KOPT-K1 (cell line): ENCODE measurements at regions not wholly inside any gene's neighbourhood (a gene's known extent, or its start where the extent isn't known, plus 50 kb on each side); places are given as distances from the start of the nearest gene placed in this dataset.
"Not testable (repeated sequence)": the region's sequence is repeated elsewhere in the genome, so short reads cannot be mapped to it uniquely, and the experiment has no call there.

Experiments used
- H3K27ac ChIP-seq: fragments of 200-600 bp; sonication (generic); 2 replicates; pipeline ENCODE4 v1.5.1; 2016; ENCODE audit warnings: antibody characterized with exemption, mild to moderate bottlenecking, low read depth, low read length; ENCODE audit not compliant: poor library complexity, severe bottlenecking
- H3K36me3 ChIP-seq: fragments of 200-600 bp; sonication (generic); 2 replicates; pipeline ENCODE4 v1.5.1; 2017; ENCODE audit warnings: antibody characterized with exemption, mild to moderate bottlenecking, low read length, moderate library complexity; ENCODE audit not compliant: insufficient read depth
- H3K9me3 ChIP-seq: fragments of 200-600 bp; sonication (generic); 2 replicates; pipeline ENCODE4 v1.5.1; 2017; ENCODE audit warnings: antibody characterized with exemption, low read length, mild to moderate bottlenecking; ENCODE audit not compliant: insufficient read depth, poor library complexity, severe bottlenecking

DNA sequence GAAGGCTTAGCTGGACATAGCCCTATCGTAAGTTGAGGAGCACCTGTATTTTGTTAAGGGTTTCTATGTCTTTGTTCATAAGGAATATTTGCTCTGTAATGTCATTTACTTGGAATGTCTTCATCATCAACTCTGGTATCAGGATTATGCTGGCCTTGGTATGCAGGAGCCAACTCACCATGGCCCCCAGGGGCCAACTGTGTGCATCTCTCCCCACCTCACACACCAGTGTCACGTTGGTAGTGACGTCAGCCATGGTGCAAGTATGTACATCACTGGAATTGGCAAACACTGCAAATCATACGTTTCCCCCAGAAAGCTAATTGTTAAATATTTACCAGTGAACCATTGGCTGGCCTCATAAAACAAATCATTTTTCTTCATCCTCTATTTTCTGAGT, 70.8 kb downstream of the YTHDF1 start:
- Histone ChIP-seq H3K9me3 (peaks cover 15% of the 10 kb centered on the region), H3K36me3 (no peaks in the 10 kb centered on the region), H3K27ac (no peak overlapping the region)

DNA sequence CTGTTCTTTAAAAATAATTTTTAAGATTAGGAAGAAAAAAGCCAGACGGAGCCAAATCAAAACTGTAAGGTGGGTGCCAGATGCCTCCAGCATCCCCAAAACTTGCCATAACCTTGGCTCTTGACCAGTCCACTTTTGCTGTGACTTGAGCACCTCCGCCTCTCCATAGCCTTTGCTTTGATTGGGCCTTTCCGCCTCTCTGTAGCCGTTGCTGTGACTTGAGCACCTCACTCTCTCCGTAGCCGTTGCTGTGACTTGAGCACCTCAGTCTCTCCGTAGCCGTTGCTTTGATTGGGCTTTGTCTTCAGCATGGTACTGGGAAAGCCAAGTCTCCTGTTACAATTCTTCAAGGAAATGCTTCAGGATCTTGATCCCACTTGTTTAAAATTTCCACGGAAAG, 73.0 kb downstream of the YTHDF1 start:
- no peak overlapping the region for H3K27ac ChIP-seq
- no peaks in the 10 kb centered on the region for H3K36me3 ChIP-seq
- peaks cover 9% of the 10 kb centered on the region for H3K9me3 ChIP-seq

DNA sequence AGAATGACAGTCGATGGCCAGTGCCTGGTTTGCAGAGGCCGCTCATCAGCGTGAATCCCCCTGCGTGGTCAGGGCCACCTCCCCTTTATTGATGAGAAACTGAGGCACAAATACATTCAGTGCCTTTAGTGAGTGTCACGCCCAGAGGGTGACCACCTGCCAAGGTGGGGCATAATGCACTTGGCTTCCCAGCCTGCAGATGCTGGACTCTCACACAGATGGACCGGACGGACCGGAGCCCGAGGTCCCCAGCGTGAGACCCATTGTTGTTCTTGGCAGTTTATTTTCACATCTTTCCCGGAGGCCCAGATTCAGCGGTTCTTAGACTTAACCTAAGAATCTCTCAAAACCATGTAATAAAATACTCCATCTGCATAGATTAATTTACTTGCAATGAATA, 74.4 kb downstream of the YTHDF1 start:
- H3K36me3 ChIP-seq: no peaks in the 10 kb centered on the region
- H3K9me3 ChIP-seq: no peaks in the 10 kb centered on the region
- H3K27ac ChIP-seq: no peak overlapping the region

DNA sequence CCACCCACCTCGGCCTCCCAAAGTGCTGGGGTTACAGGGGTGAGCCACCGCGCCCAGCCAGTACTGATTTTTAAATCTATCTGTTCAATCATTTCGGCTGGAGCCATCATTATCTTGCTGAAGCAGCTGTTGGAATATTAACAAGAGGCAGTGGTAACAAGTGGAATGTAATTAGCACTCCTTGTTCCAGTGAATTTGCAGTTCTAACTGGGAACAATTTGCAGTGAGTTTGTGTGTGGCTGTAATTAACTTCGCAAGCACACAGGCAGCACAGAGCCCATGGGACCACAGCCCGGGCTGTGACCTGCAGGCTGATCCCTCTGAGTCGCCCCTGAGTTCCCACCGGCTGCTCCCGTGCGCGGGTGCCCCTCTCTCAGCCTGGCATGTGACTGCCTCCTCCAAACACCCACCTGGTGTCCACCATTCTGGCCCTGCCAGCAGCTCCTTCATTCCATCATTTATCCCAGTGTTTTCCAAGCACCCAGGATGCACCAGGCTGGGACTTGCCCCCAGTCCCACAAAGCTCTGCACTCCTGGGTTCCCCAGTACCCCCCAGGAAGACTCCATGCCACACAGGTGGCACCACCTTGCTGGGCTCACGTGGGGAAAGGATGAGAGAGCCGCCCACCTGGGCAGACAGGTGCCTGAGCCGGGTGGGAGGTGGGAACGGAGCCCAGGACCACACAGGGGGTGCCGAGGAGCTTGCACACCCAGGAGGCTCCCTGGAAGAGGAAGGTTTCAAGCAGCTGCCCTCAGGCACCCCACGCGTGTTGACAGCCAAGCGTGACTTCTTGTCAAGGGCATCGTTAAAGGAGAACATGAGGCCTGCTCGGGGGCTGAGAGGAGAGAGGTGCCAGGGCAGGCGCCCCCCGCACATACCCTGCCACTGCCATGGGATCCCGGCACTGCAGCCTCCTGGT, 75.2 kb downstream of the YTHDF1 start:
- Histone ChIP-seq H3K9me3 (no peaks in the 10 kb centered on the region), H3K27ac (no peak overlapping the region), H3K36me3 (no peaks in the 10 kb centered on the region)

DNA sequence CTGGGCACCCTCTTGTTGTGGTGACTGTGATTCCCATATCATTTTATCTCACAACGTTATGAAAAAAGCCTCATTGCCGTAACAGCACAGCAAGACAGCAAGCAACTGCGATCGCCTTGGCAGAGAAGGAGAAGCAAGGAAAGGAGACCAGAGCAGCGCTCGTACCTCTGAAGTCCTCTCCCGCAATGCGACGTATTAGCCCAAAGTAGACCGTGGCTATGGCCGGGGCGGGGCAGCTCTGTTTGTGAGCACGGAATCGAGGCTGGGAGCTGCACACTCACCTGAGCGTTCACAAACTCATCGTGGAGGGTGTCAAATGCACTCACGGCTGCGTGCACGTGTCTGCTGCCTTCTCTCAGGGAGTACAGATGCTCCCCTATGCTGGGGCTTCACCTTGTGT, 76.1 kb downstream of the YTHDF1 start:
- Histone ChIP-seq H3K9me3 (no peaks in the 10 kb centered on the region), H3K27ac (no peak overlapping the region), H3K36me3 (no peaks in the 10 kb centered on the region)

DNA sequence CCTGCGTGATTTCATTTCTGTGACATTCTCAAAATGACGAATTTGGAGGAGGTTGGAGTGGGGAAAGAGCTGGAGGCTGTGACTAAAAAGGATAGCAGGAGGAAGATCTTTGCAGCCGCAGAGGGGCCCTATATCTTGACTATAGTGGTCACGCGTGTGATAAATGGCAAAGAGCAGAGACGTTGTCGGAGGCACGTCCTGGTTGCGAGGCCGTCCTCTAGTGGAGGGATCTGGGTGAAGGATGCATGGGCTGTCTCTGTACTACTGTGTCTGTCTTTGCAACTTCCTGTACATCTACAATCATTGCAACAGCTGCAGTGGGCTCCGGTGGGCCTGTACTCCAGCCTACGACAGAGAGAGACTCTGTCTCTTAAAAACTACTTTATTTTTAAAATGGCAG, 76.6 kb downstream of the YTHDF1 start:
- no peaks in the 10 kb centered on the region for H3K9me3 ChIP-seq
- H3K27ac ChIP-seq: no peak overlapping the region
- H3K36me3 ChIP-seq: no peaks in the 10 kb centered on the region

DNA sequence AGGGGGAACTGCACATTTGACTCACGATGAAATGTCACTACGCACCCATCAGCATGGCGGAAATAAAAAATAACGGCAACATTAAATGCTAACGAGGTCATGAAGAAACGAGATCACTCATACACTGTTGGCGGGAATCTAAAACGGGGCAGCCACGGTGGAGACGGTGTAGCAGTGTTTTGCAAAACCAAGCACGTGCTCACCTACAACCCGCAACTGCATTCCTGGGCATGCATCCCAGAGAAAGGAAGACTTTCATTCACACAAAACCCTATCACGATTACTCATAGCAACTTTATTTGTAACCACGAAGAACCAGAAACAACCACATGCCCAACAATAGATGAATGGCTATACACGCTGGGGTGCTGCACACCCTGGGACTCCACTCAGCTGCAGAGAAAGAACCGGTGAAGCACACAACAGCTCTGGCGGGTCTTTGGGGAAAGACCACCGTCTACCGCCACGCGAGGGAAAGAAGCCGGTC, 77.0 kb downstream of the YTHDF1 start:
- Histone ChIP-seq H3K36me3 (no peaks in the 10 kb centered on the region), H3K27ac (no peak overlapping the region), H3K9me3 (no peaks in the 10 kb centered on the region)

DNA sequence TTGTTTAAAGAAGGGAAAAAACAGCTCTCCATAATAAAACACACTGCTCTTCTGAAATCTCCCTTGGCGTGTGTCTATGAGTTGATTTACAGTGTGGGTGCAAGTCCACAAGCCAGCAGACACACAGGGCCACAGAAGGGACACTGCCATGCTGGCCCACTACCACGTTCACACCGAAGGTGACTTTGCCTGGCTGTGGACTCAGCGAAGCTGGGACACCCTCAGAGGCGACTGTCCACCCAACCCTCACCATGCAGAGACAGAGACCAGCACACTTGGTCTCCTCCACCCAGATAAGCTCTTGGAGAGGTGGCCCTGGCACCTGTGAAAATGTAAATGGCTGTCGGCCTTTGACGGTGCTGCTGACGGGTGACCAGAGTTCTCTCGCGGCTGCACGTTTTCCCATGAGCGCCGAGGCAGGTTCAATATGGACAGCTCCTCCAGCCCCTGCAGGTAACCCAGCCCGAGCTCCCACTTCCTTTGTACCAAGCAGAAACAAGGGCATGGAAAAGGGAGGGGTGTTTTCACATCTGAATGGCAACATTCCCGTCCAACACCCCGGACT, 78.0 kb downstream of the YTHDF1 start:
- H3K9me3 ChIP-seq: no peaks in the 10 kb centered on the region
- H3K36me3 ChIP-seq: no peaks in the 10 kb centered on the region
- H3K27ac ChIP-seq: no peak overlapping the region

DNA sequence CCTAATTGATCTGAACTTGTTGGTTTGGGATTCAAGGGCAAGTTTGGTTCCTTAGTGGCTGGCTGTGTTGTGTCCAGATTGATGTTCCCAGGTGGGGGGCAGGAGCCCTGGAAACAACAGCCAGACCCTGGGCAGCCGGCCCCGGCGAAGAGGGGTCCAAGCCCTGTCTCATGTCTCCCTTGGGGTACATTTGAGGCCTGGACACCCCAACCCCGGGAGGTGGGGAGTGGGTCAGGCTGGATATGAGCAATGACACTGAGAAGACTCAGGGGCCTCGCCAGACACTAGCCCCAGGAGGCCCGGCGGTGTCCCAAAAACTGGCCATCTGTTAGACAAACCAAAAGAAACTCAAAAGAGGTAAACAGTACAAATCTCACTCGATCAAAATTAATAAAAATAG, 79.6 kb downstream of the YTHDF1 start:
- no peak overlapping the region for H3K27ac ChIP-seq
- no peaks in the 10 kb centered on the region for H3K9me3 ChIP-seq
- H3K36me3 ChIP-seq: no peaks in the 10 kb centered on the region

DNA sequence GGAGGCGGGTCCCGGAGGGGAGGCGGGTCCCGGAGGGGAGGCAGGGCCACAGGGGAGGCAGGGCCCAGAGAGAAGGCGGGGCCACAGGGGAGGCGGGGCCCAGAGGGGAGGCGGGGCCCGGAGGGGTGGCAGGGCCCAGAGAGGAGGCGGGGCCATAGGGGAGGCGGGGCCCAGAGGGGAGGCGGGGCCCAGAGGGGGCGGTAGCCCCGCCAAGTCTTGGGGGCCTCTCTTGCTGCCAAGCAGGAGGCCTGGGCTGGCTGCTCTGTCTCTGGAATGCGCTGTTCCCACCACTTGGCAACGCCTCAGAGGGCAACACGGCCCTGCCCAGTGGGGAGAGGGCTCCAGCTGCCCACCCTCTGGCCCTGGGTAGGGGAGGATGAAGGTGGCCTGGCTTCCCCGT, 80.5 kb downstream of the YTHDF1 start:
- Histone ChIP-seq H3K36me3 (no peaks in the 10 kb centered on the region), H3K27ac (no peak overlapping the region), H3K9me3 (no peaks in the 10 kb centered on the region)

DNA sequence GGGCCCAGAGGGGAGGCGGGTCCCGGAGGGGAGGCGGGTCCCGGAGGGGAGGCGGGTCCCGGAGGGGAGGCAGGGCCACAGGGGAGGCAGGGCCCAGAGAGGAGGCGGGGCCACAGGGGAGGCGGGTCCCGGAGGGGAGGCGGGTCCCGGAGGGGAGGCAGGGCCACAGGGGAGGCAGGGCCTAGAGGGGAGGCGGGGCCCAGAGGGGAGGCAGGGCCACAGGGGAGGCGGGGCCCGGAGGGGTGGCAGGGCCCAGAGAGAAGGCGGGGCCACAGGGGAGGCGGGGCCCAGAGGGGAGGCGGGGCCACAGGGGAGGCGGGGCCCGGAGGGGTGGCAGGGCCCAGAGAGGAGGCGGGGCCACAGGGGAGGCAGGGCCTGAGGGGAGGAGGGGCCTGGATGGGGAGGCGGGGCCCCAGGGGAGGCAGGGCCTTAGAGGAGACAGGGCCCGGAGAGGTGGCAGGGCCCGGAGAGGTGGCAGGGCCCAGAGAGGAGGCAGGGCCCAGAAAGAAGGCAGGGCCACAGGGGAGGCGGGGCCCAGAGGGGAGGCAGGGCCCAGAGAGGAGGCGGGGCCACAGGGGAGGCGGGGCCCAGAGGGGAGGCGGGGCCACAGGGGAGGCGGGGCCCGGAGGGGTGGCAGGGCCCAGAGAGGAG, 81.1 kb downstream of the YTHDF1 start:
- H3K36me3 ChIP-seq, H3K9me3 ChIP-seq, H3K27ac ChIP-seq: not testable (repeated sequence)

DNA sequence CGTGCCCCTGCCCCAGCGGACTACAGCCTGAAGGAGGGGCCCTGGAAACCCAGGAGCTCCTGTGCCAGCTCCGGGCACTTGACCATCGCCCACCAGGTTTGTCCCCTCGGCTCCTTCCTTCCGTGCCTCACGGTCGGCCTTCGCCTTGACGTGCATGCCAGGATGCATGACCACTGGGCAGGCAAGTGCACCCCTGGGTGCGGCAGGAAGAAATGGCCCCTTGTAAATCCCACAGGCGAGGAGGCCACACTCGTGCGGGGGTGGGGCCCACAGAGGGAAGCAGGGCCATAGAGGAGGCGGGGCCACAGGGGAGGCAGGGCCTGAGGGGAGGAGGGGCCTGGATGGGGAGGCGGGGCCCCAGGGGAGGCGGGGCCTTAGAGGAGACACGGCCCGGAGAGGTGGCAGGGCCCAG, 81.7 kb downstream of the YTHDF1 start:
- Histone ChIP-seq H3K36me3 (no peaks in the 10 kb centered on the region), H3K27ac (no peak overlapping the region), H3K9me3 (no peaks in the 10 kb centered on the region)

DNA sequence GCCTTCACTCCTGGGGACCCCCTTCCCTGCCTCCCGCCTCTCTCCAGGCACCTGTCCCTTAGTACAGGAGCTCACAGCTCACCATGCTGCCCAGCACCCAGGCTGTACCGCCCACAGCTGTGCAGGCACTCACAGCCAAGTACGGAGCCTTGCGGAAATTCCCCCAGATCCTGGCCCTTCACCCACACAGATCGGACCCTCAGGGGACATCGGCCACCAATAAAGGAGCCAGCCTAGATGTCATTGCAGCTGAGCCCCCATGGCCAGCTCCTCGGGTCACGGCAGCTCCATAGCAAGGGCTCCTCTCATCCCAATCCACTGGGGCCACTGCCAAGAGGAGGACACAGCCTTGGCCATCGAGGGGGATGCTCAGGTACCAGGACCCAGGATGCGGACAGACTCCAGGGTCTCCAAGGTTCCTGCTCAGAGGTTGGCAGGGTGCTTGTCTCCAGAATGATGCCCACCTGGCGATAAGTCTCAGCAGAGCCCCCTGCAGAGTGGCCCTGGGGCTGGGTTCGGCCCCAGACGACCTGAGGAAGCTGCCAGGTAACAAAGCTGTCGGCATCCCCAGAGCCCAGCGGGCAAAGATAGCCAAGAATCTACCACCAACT, 82.3 kb downstream of the YTHDF1 start:
- no peaks in the 10 kb centered on the region for H3K36me3 ChIP-seq
- H3K9me3 ChIP-seq: no peaks in the 10 kb centered on the region
- H3K27ac ChIP-seq: no peak overlapping the region

DNA sequence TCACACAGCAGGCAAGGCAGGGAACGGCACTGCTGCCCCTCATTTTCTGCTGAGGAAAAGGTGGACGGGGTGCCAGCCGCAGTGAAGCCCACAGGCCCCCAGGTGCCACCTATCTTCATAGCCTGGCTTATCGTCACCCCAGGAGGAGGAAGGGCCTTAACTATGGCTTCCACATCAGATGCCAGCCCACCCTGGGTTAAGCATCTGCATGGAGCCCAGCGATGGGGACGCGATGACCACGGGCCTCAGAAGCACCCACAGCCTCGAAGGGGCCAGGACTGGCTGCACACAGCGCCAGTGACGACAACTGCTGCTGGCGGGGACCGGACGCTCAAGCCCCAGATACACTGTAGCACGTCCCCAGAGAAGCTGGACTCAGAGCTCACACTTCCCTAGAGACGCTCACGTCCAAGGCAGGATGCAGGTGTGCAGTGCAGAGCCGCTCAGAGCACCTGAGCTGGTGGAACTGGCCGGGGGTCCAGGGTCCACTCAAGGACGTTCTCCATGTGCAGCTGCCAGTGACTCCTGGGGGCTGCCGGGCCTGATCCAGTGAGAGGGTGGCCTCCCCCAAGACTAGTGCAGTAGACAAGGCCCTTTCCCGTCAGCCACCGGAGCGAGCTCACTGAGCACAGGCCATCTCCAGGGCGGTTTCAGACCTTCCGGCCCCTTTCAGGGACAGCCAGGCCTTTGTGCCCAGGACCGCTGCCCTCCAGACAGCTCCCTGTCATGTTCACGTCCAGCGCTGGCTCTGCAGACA, 83.0 kb downstream of the YTHDF1 start:
- H3K9me3 ChIP-seq: no peaks in the 10 kb centered on the region
- no peak overlapping the region for H3K27ac ChIP-seq
- no peaks in the 10 kb centered on the region for H3K36me3 ChIP-seq
